ENCODE measurements at regions not wholly inside any gene's neighbourhood (a gene's known extent, or its start where the extent isn't known, plus 50 kb on each side); places are given as distances from the start of the nearest gene placed in this dataset.

DNA sequence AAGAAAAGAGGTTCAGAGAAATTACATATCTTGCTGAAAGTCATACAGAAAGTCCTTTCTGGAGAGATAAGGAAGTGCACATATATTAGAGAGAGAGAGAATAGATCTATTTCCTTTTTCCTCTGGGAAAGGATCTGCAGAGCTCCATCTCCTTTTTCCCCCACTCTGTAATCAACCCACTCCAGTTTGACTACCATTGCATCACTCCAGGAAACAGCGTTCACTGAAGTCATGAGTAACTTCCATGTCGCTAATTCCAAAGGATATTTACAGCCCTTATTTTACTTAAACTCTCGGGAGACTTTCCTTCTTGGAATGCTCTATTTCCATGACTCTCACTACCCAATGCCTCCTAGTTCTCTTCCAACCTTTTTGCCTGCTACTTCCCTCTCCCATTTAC lies 72.5 kb upstream of the PARP11 start:
- no peak overlapping the region for H3K4me3 ChIP-seq (ENCODE audit: control insufficient read depth, low read depth, low read length)
- TF ChIP-seq, protein P1, sequence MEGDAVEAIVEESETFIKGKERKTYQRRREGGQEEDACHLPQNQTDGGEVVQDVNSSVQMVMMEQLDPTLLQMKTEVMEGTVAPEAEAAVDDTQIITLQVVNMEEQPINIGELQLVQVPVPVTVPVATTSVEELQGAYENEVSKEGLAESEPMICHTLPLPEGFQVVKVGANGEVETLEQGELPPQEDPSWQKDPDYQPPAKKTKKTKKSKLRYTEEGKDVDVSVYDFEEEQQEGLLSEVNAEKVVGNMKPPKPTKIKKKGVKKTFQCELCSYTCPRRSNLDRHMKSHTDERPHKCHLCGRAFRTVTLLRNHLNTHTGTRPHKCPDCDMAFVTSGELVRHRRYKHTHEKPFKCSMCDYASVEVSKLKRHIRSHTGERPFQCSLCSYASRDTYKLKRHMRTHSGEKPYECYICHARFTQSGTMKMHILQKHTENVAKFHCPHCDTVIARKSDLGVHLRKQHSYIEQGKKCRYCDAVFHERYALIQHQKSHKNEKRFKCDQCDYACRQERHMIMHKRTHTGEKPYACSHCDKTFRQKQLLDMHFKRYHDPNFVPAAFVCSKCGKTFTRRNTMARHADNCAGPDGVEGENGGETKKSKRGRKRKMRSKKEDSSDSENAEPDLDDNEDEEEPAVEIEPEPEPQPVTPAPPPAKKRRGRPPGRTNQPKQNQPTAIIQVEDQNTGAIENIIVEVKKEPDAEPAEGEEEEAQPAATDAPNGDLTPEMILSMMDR (IDR thresholded peaks at IDR 0.05; ENCODE audit: control insufficient read depth, insufficient read depth, low read depth, low read length, missing control alignments) = no peak
- no peak for DNase-seq (ENCODE audit: low read depth)

DNA sequence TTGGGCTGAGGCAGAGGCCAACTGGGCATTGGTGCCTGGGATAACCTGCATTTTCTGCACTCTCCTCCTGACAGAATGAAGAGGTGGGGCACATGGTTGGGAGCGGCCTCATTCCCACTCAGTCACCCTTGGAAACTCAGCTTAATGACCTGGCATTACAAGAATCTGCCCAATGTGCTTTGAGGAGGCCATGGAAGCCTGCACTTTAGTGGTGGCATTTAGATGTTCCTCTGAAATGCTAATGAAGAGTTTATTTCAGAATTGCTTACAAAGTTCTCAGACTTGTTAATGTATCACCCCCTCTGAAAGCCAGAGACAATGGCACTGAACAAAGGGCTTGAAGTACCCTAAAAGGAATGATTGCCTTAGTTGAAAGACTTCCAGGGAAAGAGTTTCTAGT lies 71.4 kb upstream of the PARP11 start:
- TF ChIP-seq, protein P1 (IDR thresholded peaks at IDR 0.05; ENCODE audit: control insufficient read depth, insufficient read depth, low read depth, low read length, missing control alignments) = no peak
- no peak overlapping the region for H3K4me3 ChIP-seq (ENCODE audit: control insufficient read depth, low read depth, low read length)
- no peak for DNase-seq (ENCODE audit: low read depth)

DNA sequence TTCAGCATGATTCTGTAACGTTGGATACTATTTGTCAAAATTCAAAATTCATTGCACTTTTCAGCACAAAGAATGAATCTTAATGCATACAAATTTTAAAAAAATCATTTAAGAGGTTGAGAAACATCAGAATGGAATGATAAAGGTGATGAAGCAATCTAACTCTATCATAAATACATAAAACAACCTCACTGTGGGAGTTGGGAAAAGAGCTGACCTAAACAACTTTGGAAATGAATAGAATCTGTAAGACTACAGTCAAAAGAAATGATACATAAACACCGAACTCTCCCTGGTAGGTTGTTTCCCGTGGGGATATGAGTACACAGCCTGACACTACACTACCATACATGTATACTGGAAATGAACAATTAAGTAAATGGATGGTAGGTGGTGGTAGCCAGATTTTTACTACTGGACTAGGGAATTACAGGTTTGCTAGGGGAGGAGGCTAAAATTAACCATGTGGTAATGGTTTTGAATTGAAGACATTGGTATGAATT lies 64.9 kb upstream of the PARP11 start:
- no peak overlapping the region for H3K4me3 ChIP-seq (ENCODE audit: control insufficient read depth, low read depth, low read length)
- TF ChIP-seq, protein P1 (IDR thresholded peaks at IDR 0.05; ENCODE audit: control insufficient read depth, insufficient read depth, low read depth, low read length, missing control alignments) = no peak
- DNase-seq (ENCODE audit: low read depth) = no peak

DNA sequence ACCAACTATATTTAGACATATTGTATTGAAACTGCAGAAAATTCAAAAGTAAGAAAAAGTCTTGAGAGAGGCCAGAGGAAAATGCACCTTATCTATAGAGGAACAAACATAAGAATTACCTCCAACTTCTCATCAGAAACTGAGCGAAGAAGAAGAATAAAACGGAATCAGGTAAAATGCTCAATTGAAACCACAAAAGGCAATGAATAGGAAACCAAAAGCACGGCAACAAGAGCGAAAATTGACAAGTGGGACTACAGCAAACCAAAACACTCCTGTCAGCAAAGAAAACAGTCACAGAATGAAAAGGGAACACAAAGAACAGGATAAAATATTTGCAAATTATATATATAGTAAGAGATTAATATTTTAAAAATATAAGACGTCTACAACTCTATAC lies 61.9 kb upstream of the PARP11 start:
- H3K4me3 ChIP-seq (ENCODE audit: control insufficient read depth, low read depth, low read length) = no peak overlapping the region
- TF ChIP-seq, protein P1 (IDR thresholded peaks at IDR 0.05; ENCODE audit: control insufficient read depth, insufficient read depth, low read depth, low read length, missing control alignments) = no peak
- DNase-seq (ENCODE audit: low read depth) = no peak

DNA sequence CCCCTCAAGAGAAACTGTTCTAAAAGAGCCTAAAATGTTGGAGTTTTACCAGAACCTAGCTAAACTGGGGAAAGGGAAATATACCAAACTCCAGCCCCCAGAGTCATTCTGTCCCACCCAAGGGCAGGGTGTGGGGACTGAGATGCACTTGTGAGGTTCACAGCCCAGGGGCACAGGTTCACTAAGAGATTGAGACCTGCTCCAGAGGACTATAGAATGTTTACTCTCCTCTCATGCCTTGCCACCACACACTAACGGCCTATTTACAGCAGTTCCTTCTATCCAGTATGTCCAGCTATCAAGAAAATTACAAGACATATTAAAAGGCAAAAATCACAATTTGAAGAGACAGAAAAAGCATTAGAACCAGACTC lies 60.6 kb upstream of the PARP11 start:
- H3K4me3 ChIP-seq (ENCODE audit: control insufficient read depth, low read depth, low read length) = no peak overlapping the region
- TF ChIP-seq, protein P1 (IDR thresholded peaks at IDR 0.05; ENCODE audit: control insufficient read depth, insufficient read depth, low read depth, low read length, missing control alignments) = no peak
- DNase-seq (ENCODE audit: low read depth) = no peak

DNA sequence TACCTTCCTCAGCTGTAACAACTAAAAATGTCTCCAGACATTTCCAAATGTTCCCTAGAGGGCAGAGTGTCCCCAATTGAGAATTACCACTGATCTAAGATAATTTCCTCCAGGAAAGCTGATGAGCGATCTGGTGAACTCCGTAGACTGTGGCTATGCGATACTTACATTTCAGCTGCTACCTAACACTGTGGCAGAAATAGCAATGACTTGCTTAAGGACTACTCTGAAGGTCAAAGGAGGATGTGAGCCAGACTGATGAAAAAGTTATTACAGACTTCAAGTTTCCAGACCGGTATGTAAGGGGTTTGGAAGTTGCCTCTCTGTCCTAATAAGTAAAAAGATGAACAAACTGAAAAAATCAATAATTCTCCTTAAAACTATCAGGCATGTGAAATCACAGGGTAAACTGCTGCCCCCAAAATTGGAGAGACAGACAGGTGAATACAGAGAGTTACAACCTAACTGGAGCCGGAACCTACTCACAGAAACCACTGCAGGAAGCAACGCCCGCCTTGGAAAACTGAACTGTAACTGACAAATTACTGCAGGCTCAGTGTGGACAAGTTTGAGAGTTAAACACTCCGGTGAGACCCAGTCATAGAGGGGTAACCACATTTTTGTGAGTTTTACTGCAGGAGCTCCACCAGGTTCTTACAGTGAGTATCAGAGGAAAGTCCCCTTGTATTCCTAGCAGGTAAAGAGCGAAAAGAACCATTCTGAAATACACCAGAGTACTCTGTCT lies 60.0 kb upstream of the PARP11 start:
- no peak for DNase-seq (ENCODE audit: low read depth)
- TF ChIP-seq, protein P1 (IDR thresholded peaks at IDR 0.05; ENCODE audit: control insufficient read depth, insufficient read depth, low read depth, low read length, missing control alignments) = no peak
- no peak overlapping the region for H3K4me3 ChIP-seq (ENCODE audit: control insufficient read depth, low read depth, low read length)
